RPMI8226 (cell line): ENCODE measurements at regions not wholly inside any gene's neighbourhood (a gene's known extent, or its start where the extent isn't known, plus 50 kb on each side); places are given as distances from the start of the nearest gene placed in this dataset.
"Not testable (repeated sequence)": the region's sequence is repeated elsewhere in the genome, so short reads cannot be mapped to it uniquely, and the experiment has no call there.

Source experiments
- DNase-seq: peaks from one replicate; pipeline ENCODE4 v3.0.0-alpha.2; 2015

GRCh38 chr2:67132441-67132940 lies 264.6 kb upstream of the ETAA1 start:
- DNase-seq: not testable (repeated sequence)

- DNase-seq: no peak
Measured at GRCh38 chr2:67135208-67135607, 261.9 kb upstream of the ETAA1 start.

GRCh38 chr2:67137699-67138098 lies 259.4 kb upstream of the ETAA1 start:
- no peak for DNase-seq

DNA sequence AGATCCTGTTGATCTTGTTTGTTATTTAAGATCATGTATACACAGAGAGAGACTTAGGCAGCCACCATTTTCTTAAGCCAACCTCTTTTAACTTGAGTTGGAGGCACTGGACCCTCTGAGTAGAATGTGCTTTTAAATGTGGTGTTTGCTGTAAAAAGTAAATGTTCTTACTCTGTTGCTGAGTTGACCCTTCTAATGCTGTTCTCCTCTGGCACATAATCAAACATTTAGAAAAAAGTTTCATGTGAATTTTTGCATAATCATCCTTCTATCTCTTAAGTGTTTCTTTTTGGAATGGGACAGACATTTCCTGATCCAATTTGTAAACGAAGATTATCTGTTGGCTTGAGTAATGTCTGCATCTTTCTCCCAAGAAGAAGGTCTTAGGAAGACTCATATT lies 255.1 kb upstream of the ETAA1 start:
- DNase-seq: no peak

GRCh38 chr2:67142741-67143140 lies 254.4 kb upstream of the ETAA1 start:
- DNase-seq: no peak

- no peak for DNase-seq
Measured at GRCh38 chr2:67145851-67146250, 251.3 kb upstream of the ETAA1 start.

DNA sequence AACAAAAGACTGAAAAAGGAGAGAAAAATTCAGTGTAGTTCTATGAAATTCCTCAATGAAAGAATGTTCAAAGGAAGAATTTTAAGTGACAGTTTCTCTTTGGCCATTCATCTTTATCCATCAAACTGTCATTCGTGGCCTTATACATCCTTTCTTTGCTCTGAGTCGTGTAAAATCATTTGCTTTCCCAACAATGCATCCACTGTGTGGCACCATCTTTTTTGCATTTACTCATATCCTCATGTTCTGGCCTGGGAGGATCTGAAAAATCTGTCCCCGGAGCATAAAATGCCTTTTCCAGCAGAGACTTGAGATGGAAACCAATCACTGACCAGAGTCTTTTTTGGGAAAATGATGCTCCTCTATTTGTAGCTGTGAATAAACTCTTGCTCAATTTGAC lies 240.3 kb upstream of the ETAA1 start:
- no peak for DNase-seq

DNA sequence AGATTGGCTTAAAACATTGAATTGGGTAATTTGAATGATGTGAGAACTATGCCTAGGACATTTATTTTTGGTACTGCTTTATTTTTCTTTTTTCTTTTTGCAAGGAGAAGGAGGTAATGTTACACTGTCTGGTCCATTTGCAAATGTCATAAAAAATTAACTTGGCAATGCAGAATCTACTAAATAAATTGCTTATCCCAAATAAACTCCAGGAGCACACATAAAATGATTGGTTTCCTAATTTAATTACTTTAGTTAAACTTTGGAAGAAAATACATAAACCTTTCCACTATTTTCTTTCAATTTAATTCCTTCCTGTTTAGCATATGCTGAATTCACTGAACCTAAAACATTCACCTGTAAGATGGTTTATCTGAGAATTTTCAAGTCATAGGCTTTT lies 238.4 kb upstream of the ETAA1 start:
- DNase-seq: no peak

DNA sequence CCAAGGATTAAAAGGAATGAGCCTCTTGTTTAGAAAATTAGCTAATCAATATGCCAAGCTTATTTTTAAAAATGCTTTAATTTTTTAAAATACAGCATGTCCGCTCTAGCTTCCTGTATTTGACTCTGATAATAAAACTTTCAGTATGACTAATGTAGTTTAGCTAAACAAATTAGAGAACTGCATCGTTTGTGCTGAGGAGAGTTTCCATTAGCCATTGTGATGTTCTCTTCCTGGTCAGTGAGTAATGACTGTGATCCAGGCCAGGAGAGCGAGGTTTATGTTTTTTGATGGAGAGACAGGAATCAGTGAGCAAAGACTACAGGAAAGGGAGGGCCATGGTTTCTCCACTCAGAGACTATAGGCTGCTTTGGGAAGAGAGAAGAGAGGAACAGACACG lies 237.2 kb upstream of the ETAA1 start:
- DNase-seq: no peak

DNA sequence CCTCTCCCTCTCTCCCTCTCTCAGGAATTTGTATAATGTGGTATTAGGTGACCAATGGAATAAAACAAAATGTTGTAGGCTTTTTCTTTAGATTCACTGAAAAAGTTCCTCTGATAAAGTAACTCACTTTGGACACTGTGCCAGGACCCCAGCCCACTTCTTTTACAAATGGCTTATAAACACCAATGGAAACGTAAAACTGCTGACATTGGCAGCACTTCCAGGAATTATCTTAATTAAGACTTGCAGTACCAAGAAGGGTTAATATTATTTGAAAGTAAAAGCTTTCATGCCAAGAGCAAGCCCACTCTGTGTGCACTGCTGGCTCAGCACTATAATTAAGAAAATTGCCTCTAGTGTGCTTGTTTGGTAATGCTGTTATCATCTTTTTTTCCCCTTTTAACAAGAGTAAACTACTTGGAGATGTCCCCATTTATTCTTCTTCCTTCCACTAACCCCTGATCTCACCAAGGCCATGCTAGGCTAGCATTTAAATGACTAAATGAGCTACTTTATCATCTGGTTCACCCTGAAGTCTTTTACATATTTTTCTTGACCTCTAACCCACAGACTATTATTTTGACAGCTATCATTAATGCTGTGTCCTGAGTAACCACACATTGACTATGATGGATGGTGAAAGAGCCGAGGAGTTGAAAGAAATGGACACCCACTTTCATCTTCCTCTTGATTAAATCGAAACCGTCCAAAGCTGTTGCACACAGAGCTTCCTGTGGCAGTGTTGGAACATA lies 232.2 kb upstream of the ETAA1 start:
- DNase-seq: no peak

DNA sequence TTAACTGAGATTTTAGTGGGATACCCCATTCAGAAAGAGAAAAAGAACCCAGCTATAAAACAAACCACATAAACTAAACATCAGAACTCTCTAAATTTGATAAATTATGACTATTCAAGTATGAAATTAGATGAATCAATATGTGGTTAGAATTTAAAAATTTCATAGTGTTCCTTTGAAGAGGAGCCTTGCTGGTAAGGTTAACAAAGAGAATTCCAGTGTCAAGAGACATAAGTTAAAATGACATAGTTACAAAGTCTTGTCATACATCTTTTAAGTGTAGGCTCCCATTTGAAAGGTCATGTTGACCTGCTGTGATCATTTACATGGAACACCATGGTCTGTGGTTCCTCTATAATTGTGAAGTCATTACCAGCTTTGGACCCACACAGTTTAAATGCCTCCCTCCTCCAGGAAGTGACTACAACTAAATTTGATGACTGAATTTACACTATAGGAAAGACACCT lies 231.6 kb upstream of the ETAA1 start:
- DNase-seq: no peak

DNA sequence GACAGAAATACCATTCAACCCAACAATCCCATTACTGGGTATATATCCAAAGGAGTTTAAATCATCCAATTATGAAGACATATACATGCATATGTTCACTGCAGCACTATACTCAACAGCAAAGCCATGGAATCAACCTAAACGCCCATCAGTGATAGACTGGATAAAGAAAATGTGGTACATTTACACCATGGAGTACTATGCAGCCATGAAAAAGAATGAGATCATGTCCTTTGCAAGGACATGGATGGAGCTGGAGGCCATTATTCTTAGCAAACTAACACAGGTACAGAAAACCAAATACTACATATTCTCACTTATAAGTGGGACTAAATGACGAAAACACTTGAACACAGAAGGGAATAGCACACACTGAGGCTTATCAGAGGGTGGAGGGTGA lies 230.6 kb upstream of the ETAA1 start:
- not testable (repeated sequence) for DNase-seq

DNA sequence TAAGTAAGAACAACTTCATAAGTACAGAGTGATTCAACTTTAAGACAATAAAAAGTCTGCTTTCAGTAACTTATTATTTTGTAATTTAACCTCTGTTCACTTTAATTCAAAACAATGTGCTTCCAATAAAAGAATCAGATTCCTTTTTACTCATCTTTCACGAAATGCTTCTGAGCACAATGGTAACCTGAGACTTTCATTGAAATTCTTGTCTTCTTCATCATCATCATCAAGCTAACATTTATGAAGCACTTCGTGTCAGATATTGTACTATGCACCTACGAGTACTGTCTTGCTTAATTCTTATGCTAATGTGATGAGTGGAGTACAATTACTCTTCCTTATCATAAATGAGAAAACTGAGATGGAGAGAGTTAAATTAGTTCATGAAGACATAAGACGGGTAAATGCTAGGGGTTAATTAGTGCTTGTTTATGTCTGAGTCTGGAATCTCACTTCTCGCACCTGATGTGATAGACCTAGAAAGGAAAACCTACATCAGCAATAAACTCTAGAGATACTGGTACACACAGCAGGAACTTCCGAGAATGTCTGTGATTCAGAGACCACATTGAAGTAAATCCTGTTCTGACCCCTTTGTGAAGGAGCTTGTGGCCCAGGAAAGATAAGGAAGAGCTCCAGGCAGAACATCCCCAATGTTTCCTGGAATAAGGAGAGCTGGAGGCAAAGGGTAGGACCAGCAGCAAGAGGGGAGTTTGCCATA lies 227.6 kb upstream of the ETAA1 start:
- no peak for DNase-seq

- DNase-seq: no peak
Measured at GRCh38 chr2:67179526-67179925, 217.6 kb upstream of the ETAA1 start.

DNA sequence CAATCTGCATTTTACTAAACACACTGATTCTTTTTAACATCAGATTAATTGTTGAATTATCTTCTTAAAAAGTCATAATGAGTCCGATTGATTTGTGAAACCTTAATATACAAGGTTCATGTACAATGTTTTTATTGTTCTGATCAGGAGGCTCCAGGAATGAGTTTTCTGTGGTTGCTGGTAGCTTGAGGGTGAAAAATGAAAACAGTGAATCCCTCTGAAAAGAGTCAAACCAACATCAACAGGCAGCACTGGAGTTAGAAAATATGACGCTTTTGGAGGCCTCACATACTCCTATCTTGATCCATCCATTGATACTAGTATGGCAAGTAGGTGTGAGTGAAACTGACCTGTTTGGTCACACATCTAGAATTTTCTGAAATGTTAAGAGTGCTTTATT lies 216.3 kb upstream of the ETAA1 start:
- no peak for DNase-seq

DNA sequence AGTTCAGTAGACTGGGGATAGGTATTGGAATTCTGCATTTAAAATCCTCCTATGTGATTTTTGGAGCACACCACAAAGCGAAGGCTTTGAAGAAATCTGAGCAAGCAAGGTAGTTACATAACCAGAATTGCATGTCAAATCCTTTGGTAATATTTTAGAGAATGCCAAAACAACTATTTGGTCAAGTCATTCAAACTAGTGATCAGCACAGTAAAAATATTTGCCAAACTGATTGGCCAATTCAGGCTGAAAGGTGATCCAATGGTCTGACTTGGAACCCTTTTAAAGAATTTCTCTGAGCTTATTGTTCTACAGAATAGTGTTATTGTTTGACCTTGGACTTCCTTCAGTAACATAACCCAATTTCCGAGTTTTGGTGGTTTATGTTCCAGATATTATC lies 214.2 kb upstream of the ETAA1 start:
- no peak for DNase-seq

- no peak for DNase-seq
Measured at GRCh38 chr2:67186326-67186725, 210.8 kb upstream of the ETAA1 start.

DNA sequence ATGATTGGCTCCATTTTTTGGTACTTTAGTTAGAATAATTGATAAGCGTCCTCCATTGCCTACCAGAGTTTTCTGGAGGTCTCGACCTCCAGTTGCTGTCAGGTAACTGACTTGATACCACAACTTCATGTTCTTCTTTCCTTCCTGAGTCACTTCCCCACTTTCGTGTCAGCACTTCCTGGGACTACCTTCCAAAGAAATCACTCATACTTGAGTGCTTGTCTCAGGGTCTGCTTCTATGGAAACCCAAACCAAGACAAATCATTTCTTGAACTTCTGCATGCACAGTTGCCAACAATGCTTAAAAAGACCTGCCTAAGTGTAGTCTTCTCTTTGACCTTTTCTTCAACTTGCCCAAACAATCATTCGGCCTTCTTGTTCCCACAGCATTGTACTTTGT lies 210.3 kb upstream of the ETAA1 start:
- DNase-seq: no peak

DNA sequence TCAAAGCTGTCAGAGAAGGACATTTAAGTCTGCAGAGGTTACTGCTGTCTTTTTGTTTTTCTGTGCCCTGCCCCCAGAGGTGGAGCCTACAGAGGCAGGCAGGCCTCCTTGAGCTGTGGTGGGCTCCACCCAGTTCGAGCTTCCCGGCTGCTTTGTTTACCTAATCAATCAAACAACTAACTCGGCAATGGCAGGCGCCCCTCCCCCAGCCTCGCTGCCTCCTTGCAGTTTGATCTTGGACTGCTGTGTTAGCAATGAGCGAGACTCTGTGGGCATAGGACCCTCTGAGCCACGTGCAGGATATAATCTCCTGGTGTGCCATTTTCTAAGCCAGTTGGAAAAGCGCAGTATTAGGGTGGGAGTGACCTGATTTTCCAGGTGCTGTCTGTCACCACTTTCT lies 201.8 kb upstream of the ETAA1 start:
- not testable (repeated sequence) for DNase-seq

- no peak for DNase-seq
Measured at GRCh38 chr2:67201521-67201920, 195.6 kb upstream of the ETAA1 start.

- no peak for DNase-seq
Measured at GRCh38 chr2:67204349-67204748, 192.8 kb upstream of the ETAA1 start.

DNA sequence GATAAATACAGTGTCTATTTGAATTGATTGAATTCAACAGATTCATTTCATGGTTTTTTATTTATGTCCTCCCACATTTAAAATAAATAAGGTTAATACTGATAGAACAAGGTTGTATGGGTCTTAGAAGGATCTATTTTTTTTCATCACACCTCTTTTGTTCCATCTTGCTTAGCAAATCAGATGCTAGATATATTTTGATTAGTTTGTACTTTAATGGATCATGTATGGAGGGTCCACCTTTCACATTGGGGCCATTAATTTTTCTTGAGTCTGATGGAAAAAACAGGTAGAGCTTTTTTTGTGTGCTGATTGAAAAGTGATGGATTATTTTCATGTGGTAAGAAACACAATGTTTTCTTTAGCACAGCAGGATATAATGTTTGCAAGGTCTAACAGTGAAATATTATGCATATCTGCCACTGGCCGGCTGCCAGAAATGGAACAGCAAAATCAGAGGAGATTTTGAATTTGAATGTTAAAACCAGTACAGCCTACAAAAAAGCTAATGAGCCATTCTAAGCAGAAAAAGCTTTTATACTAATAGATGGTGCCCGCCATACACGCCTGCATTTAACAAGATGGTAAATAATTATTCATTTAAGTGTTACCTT lies 188.1 kb upstream of the ETAA1 start:
- DNase-seq: no peak

DNA sequence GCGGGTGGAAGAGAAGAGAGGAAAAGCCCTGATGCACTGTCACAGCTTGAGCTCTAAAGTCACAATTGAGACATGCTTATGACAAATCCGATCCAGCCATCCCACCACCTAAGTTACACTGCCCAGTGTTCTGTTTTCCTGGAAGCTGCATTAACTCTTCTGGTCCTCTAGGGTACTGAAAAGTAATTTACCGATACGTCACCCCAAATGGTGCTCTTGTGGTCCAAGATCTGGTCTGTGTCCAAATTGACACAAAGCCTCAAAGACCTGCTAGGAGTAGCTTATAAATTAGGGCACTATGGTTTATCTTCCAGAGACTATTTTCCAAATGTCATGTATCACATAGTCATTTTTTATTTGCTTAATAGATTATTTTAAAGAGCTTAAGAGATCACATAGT lies 186.7 kb upstream of the ETAA1 start:
- no peak for DNase-seq

DNA sequence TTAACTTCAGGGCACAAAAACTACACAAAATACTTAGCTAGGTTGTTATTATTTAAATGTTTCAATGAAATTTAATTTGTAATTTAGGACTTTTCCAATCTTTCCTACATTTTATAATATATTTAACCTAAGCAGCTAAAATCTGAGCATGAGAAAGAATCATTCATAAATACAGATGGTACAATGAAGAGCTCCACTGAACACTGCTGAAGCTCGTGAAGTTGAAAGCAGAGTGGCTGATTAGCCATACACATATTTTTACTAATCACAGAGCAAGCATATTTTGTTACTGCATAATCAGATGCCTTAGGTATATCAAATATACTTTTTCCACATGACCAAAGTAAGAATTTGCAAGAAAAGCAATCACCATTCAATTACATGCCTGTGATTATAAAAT lies 184.9 kb upstream of the ETAA1 start:
- no peak for DNase-seq
